Kidney epithelial cell (primary cell): ENCODE measurements at regions not wholly inside any gene's neighbourhood (a gene's known extent, or its start where the extent isn't known, plus 50 kb on each side); places are given as distances from the start of the nearest gene placed in this dataset.

Experiments
- DNase-seq: peaks from one replicate; pipeline ENCODE4 v3.0.0-alpha.2; 2010; ENCODE audit warnings: low read depth
- H3K27me3 ChIP-seq: 2 replicates; pipeline ENCODE4 v1.6.0; 2011; ENCODE audit warnings: low read length; ENCODE audit not compliant: control insufficient read depth, insufficient read depth
- H3K36me3 ChIP-seq: 2 replicates; pipeline ENCODE4 v1.5.1; 2011; ENCODE audit warnings: low read length; ENCODE audit not compliant: control insufficient read depth, insufficient read depth
- H3K4me3 ChIP-seq: 2 replicates; pipeline ENCODE4 v1.5.1; 2011; ENCODE audit warnings: low read depth, mild to moderate bottlenecking, control low read depth, low read length
- TF ChIP-seq, protein P1 (sequence below): IDR thresholded peaks from 2 replicates; pipeline ENCODE4 v1.5.1; 2011; ENCODE audit warnings: mild to moderate bottlenecking, moderate library complexity, low read length, control low read depth, inconsistent platforms; ENCODE audit not compliant: insufficient read depth, poor library complexity, severe bottlenecking

DNA sequence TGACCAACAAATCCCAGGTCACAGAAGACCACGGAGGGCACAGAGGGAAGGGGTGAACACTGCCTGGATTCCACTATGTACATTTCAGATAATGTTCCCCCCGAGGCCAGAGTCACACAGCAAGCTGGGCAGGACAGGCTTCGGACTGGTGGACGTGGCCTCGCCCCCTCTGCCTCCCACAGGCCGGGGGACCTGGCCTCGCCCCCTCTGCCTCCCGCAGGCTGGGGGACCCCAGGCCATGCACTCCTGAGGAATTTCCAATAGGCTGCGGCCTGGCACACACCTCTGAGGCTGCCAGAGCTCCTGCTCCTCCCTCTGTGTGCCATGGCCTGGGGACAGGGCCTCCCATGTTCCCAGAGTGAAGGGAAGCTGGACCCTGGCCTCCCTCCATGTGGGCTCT lies 1352.8 kb downstream of the BRD1 start:
- Histone ChIP-seq H3K36me3 (no peaks in the 10 kb centered on the region), H3K4me3 (no peak overlapping the region), H3K27me3 (no peaks in the 10 kb centered on the region)
- no peak for DNase-seq
- TF ChIP-seq, protein P1, sequence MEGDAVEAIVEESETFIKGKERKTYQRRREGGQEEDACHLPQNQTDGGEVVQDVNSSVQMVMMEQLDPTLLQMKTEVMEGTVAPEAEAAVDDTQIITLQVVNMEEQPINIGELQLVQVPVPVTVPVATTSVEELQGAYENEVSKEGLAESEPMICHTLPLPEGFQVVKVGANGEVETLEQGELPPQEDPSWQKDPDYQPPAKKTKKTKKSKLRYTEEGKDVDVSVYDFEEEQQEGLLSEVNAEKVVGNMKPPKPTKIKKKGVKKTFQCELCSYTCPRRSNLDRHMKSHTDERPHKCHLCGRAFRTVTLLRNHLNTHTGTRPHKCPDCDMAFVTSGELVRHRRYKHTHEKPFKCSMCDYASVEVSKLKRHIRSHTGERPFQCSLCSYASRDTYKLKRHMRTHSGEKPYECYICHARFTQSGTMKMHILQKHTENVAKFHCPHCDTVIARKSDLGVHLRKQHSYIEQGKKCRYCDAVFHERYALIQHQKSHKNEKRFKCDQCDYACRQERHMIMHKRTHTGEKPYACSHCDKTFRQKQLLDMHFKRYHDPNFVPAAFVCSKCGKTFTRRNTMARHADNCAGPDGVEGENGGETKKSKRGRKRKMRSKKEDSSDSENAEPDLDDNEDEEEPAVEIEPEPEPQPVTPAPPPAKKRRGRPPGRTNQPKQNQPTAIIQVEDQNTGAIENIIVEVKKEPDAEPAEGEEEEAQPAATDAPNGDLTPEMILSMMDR, result no peak

DNA sequence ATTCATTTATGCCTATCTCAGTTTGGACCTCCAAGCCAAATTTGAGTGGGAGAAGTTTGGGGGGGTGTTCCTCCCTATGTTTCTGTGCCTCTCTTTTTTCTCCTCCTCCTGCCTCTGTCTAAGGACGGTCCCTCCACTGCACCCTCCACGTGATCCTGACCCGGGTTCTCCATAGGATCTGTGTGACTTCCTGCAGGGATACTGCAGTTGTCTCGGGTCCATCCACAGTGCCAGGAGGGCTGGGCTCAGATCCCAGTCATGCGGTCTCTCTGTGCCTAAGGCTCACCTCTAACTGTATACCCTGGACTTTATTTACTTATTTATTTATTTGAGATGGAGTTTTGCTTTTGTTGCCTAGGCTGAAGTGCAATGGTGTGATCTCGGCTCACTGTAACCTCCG lies 1354.5 kb downstream of the BRD1 start:
- TF ChIP-seq, protein P1, result no peak
- Histone ChIP-seq H3K36me3 (no peaks in the 10 kb centered on the region), H3K4me3 (no peak overlapping the region), H3K27me3 (no peaks in the 10 kb centered on the region)
- DNase-seq, result no peak

DNA sequence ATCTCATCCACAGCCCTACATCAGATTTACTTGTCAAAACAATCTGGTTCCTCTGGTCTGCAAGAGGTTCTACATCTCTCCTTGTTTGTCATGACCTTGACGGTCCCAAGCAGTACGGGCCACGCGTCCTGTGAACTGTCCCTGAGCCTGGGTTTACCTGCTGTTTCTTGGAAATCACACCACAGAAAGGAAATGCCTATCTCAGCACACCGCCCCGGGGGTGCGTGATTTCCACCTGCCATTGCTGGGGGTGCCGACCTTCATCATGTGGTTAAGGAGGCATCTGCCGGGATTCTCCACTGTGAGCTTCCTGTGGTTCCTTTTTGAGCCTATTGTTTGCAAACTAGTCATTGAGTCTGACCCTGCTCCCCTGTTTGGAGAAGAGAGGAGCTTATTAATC lies 1363.4 kb downstream of the BRD1 start:
- TF ChIP-seq, protein P1, result no peak
- H3K36me3 ChIP-seq, result no peaks in the 10 kb centered on the region
- no peak overlapping the region for H3K4me3 ChIP-seq
- no peaks in the 10 kb centered on the region for H3K27me3 ChIP-seq
- no peak for DNase-seq

DNA sequence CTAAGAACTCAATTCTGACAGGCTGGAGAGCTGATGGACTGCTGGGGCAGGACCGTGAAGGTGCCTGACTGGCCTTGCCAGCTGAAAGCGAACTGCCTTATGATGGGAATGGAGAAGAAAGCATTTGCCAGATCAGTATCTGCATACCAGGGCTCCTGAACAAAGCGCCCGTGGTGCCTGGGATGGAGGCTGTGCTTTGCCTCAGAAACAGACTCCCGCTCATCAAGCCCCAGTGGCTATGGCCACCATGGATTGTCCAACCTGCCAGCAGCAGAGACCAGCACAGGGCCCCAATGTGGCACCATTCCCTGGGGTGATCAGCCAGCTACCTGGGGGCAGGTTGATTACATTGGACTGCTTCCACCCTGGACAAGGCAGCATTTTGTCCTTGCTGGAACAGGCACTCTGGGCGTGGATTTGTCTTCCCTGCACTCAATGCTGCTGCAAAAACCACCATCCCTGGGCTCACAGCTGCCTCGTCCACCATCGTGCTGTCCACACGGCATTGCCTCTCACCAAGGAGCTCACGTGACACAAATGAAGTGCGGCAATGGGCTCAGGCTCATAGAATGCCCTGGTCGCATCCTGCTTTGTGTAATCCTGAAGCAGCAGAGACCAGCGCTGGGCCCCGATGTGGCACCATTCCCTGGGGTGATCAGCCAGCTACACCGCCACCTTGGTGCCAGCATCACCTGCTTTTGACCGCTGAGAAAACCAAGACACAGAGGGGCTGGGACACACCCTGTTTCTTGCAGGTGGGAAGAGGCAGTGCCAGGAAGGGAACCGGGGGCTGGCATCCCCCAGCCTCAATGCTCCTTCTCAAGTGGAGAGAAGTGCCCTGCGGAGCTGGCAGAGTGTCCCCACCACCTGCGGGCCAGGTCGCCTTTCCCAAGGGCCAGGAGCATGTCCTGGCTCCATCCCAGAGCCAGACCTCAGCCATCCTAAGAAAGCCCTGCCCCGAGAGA lies 1367.5 kb downstream of the BRD1 start:
- H3K27me3 ChIP-seq, result no peaks in the 10 kb centered on the region
- DNase-seq, result no peak
- no peak overlapping the region for H3K4me3 ChIP-seq
- TF ChIP-seq, protein P1, result no peak
- no peaks in the 10 kb centered on the region for H3K36me3 ChIP-seq

DNA sequence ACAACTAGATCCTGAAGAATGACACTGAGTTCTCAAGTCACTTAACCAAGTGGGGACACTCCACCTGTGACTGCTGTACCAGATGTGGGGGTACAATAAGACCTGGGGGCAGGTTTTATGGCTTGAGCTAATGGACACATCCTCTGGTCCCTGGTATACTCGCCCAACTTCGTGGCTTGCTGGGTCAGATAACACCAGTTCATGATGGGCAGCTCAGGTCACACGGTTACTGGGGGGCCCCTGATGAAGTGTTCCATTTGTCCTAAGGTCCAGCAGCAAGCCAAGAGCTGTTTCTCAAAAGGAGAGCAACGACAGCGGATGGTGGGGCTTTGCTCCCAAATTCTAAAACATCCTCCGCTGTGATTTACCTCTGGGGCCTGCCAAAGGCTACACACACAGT lies 1368.4 kb downstream of the BRD1 start:
- Histone ChIP-seq H3K4me3 (no peak overlapping the region), H3K27me3 (no peaks in the 10 kb centered on the region), H3K36me3 (no peaks in the 10 kb centered on the region)
- TF ChIP-seq, protein P1, result no peak
- no peak for DNase-seq

DNA sequence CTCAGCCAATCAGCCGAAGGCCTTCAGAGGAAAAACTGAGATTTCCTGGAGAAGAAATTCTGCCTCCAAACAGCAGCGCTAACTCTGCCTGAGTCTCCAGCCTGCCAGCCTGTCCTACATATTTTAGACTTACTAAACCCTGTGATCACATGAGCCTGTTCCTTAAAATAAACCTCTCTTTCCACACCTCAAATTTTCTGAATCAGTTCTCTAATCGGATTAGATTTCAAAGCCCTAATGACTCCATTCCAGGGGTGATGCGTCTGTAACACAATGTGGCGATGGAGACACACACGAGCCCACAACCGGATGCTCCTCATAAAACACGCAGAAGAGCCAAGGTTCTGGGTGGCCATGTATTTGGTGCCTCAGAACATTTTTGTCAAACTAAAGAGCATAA lies 1371.2 kb downstream of the BRD1 start:
- Histone ChIP-seq H3K36me3 (no peaks in the 10 kb centered on the region), H3K4me3 (no peak overlapping the region), H3K27me3 (no peaks in the 10 kb centered on the region)
- no peak for DNase-seq
- TF ChIP-seq, protein P1, result no peak
